Endothelial cell of umbilical vein (primary cell): ENCODE measurements at regions not wholly inside any gene's neighbourhood (a gene's known extent, or its start where the extent isn't known, plus 50 kb on each side); places are given as distances from the start of the nearest gene placed in this dataset.

ENCODE experiments used
- BruUV-seq: library from RNA; stranded (reverse); fragments of 400-500 nt; replicated peaks from 2 replicates; lab custom pipeline; 2021; lab: Mats Ljungman, UMichigan
- CTCF ChIA-PET: fragments of 300-600, 350-600 bp; sonication (Branson Sonifier 250); formaldehyde crosslinking; loops from one replicate; lab custom pipeline; 2021; ENCODE audit warnings: antibody characterized with exemption, inconsistent platforms; lab: Charles Lee
- POLR2A ChIA-PET: fragments of 300-600, 350-600 bp; sonication (Branson Sonifier 250); formaldehyde crosslinking; loops from one replicate; lab custom pipeline; 2021; ENCODE audit warnings: antibody characterized with exemption, inconsistent platforms; lab: Charles Lee
- DNase-seq: peaks from one replicate; pipeline ENCODE4 v3.0.0-alpha.2; 2011; ENCODE audit warnings: low read depth, low spot score
- FAIRE-seq: peaks from 2 replicates; lab custom pipeline; 2011; peaks lifted over from hg19 to GRCh38; lab: Jason Lieb, UNC
- H2AFZ ChIP-seq: 2 replicates; pipeline ENCODE4 v1.6.0; 2012; ENCODE audit warnings: low read depth, low read length, control low read depth, inconsistent platforms
- H3K27ac ChIP-seq: 2 replicates; pipeline ENCODE4 v1.5.1; 2011; ENCODE audit warnings: low read depth, mild to moderate bottlenecking, control low read depth, low read length, moderate library complexity; ENCODE audit not compliant: insufficient read depth
- H3K27me3 ChIP-seq, 2 experiments: 2 replicates each; pipeline versions ENCODE4 v1.6.0 to v1.6.1; 2011; ENCODE audit warnings: low read length in 2 of 2, mixed read lengths in 1 of 2; ENCODE audit not compliant: control insufficient read depth in 2 of 2, insufficient read depth in 2 of 2
- H3K36me3 ChIP-seq, 2 experiments: 2 replicates in 1 of 2; 3 replicates in 1 of 2; pipeline ENCODE4 v1.5.1; 2011; ENCODE audit warnings: low read length in 2 of 2, mild to moderate bottlenecking in 1 of 2, moderate library complexity in 1 of 2; ENCODE audit not compliant: control insufficient read depth in 2 of 2, insufficient read depth in 2 of 2; ENCODE audit errors: extremely low read depth in 1 of 2
- H3K4me1 ChIP-seq: 3 replicates; pipeline ENCODE4 v1.5.1; 2011; ENCODE audit warnings: mild to moderate bottlenecking, low read length; ENCODE audit not compliant: control insufficient read depth, insufficient read depth; ENCODE audit errors: extremely low read depth
- H3K4me2 ChIP-seq: 2 replicates; pipeline ENCODE4 v1.6.1; 2011; ENCODE audit warnings: low read length, control low read depth, mixed read lengths; ENCODE audit not compliant: insufficient read depth
- H3K4me3 ChIP-seq, 3 experiments: fragments of 200-600 bp in 1 of 3; sonication (generic), shearing (Covaris generic) in 1 of 3; replicated peaks in 1 of 3; 2 replicates each; pipeline ENCODE4 v1.5.1; 2011 to 2016; ENCODE audit warnings: control low read depth in 3 of 3, low read length in 3 of 3, mild to moderate bottlenecking in 2 of 3, inconsistent platforms in 1 of 3, low read depth in 1 of 3, moderate library complexity in 1 of 3; ENCODE audit not compliant: insufficient read depth in 1 of 3
- H3K79me2 ChIP-seq: 2 replicates; pipeline ENCODE4 v1.6.0; 2012; ENCODE audit warnings: low read length, inconsistent platforms; ENCODE audit not compliant: control insufficient read depth, insufficient read depth
- H3K9ac ChIP-seq: replicated peaks from 2 replicates; pipeline ENCODE3; 2011; ENCODE audit warnings: low read length, control low read depth; ENCODE audit not compliant: insufficient read depth; ENCODE audit errors: extremely low read depth
- H3K9me1 ChIP-seq: replicated peaks from 3 replicates; pipeline ENCODE4 v1.6.0; 2011; ENCODE audit warnings: mild to moderate bottlenecking, low read length; ENCODE audit not compliant: control insufficient read depth, insufficient read depth; ENCODE audit errors: extremely low read depth
- H3K9me3 ChIP-seq: replicated peaks from 2 replicates; pipeline ENCODE4 v1.5.1; 2012; ENCODE audit warnings: low read length, inconsistent platforms; ENCODE audit not compliant: control insufficient read depth, insufficient read depth
- H4K20me1 ChIP-seq: replicated peaks from 2 replicates; pipeline ENCODE3; 2011; ENCODE audit warnings: mild to moderate bottlenecking, low read length; ENCODE audit not compliant: control insufficient read depth, insufficient read depth; ENCODE audit errors: extremely low read depth
- EZH2 ChIP-seq: IDR thresholded peaks from 2 replicates; pipeline ENCODE4 v1.6.1; 2012; ENCODE audit warnings: borderline replicate concordance, low read depth, mild to moderate bottlenecking, moderate library complexity, low read length, inconsistent platforms; ENCODE audit not compliant: severe bottlenecking
- FOS ChIP-seq: IDR thresholded peaks from 2 replicates; pipeline ENCODE4 v1.6.1; 2011; ENCODE audit warnings: mild to moderate bottlenecking, low read length, moderate library complexity, borderline replicate concordance; ENCODE audit not compliant: insufficient read depth
- GATA2 ChIP-seq: IDR thresholded peaks from 2 replicates; pipeline ENCODE4 v1.7.0; 2011; ENCODE audit warnings: low read depth, mild to moderate bottlenecking, moderate library complexity, mixed read lengths, low read length; ENCODE audit not compliant: insufficient read length, insufficient read depth
- JUN ChIP-seq: IDR thresholded peaks from 2 replicates; pipeline ENCODE4 v1.6.1; 2011; ENCODE audit warnings: borderline replicate concordance, low read depth; ENCODE audit not compliant: insufficient read length, insufficient read depth
- MYC ChIP-seq: IDR thresholded peaks from one replicate; pipeline ENCODE4 v1.6.1; 2011; ENCODE audit warnings: mild to moderate bottlenecking, low read depth, low read length
- POLR2A ChIP-seq: IDR thresholded peaks from 2 replicates; pipeline ENCODE4 v1.6.1; 2012; ENCODE audit warnings: low read depth, mild to moderate bottlenecking, control low read depth, low read length
- POLR2AphosphoS5 ChIP-seq: IDR thresholded peaks from 2 replicates; pipeline ENCODE4 v1.6.1; 2012; ENCODE audit warnings: low read depth, mild to moderate bottlenecking, control low read depth, low read length, moderate library complexity; ENCODE audit not compliant: insufficient read depth
- dilution Hi-C: fragments of 300-500 bp; cut with MboI; formaldehyde crosslinking; loops from one replicate; pipeline ENCODE4 v1.15.0; 2019; ENCODE audit warnings: low sequenced_read_pairs; ENCODE audit not compliant: extremely low pct_ligation_motif_present
- intact Hi-C: fragments of 100-400 bp; cut with micrococcal nuclease; formaldehyde crosslinking; loops from one replicate; pipeline ENCODE4 v1.10.0; 2022
- TF ChIP-seq, protein P1 (sequence below), 2 donors: IDR thresholded peaks; 1 replicate in 1 of 2; 2 replicates in 1 of 2; pipeline ENCODE4 v1.5.1; 2011; ENCODE audit warnings: low read length in 2 of 2, mild to moderate bottlenecking in 2 of 2, moderate library complexity in 2 of 2, control low read depth in 1 of 2, inconsistent platforms in 1 of 2, low read depth in 1 of 2; ENCODE audit not compliant: insufficient read depth in 1 of 2; ENCODE audit errors: extremely low read depth in 1 of 2
- TF ChIP-seq, protein P2 (sequence below): IDR thresholded peaks from 2 replicates; pipeline ENCODE4 v1.6.1; 2011; ENCODE audit not compliant: insufficient read depth, insufficient read length

DNA sequence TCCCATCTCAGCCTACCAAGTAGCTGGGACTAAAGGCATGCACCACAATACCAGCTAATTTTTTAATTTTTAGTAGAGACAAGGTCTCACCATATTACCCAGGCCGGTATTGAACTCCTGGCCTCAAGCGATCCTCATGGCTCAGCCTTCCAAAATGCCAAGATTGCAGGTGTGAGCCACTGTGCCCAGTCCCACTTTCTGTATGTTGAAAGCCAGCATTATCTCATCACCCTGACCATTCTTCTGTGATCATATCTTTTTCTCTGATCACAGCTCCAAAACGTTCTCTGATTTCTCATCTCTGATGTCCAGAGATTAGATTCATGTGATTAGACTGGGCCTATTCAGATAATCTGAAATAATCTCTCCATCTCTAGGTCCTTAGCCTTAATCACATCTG lies 337.7 kb downstream of the TPBG start:
- Histone ChIP-seq H2AFZ (no peak overlapping the region), H3K9me3 (no peaks in the 10 kb centered on the region), H3K36me3 (no peaks in the 10 kb centered on the region), H3K27ac (no peak overlapping the region), H3K4me1 (no peaks in the 10 kb centered on the region), H3K4me2 (no peak overlapping the region), H3K79me2 (no peaks in the 10 kb centered on the region), H3K4me3 (no peak overlapping the region), H3K9ac (no peak overlapping the region), H4K20me1 (no peaks in the 10 kb centered on the region), H3K27me3 (no peaks in the 10 kb centered on the region), H3K9me1 (no peaks in the 10 kb centered on the region)
- ChIA-PET CTCF (no interaction called here), POLR2A (no interaction called here)
- intact Hi-C loops, result no loop called here
- no TSS peak for BruUV-seq
- TF ChIP-seq POLR2A (no peak), JUN (no peak), MYC (no peak), POLR2AphosphoS5 (no peak), EZH2 (no peak), GATA2 (no peak)
- TF ChIP-seq, protein P1, sequence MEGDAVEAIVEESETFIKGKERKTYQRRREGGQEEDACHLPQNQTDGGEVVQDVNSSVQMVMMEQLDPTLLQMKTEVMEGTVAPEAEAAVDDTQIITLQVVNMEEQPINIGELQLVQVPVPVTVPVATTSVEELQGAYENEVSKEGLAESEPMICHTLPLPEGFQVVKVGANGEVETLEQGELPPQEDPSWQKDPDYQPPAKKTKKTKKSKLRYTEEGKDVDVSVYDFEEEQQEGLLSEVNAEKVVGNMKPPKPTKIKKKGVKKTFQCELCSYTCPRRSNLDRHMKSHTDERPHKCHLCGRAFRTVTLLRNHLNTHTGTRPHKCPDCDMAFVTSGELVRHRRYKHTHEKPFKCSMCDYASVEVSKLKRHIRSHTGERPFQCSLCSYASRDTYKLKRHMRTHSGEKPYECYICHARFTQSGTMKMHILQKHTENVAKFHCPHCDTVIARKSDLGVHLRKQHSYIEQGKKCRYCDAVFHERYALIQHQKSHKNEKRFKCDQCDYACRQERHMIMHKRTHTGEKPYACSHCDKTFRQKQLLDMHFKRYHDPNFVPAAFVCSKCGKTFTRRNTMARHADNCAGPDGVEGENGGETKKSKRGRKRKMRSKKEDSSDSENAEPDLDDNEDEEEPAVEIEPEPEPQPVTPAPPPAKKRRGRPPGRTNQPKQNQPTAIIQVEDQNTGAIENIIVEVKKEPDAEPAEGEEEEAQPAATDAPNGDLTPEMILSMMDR (IDR thresholded peaks at IDR 0.05; ENCODE audit: extremely low read depth in 1 of 2, insufficient read depth in 1 of 2, low read depth in 1 of 2, low read length in 2 of 2), result no peak
- DNase-seq, result no peak
- dilution Hi-C loops, result no loop called here
- no peak for FAIRE-seq

DNA sequence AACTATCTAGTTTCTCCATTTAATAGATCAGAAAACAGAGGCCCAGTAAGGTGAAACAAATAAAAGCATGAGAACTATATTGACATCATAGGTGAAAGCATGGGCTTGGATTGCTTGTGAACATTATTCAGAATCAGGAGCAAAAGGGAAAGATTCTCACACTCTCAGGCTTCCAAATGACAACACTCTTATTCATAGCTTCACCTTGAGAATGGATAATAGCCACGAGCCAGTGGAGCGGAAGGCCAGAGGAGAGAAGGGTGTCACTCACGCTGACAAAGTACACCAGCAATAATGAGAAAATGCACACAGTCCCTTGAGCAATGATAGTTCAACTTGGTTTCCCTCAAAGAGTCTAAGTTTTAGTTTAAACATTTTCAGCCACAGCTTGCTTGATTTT lies 339.0 kb downstream of the TPBG start:
- Histone ChIP-seq H3K4me2 (no peak overlapping the region), H3K27ac (no peak overlapping the region), H3K9ac (no peak overlapping the region), H3K9me3 (no peaks in the 10 kb centered on the region), H3K4me1 (no peaks in the 10 kb centered on the region), H3K9me1 (no peaks in the 10 kb centered on the region), H2AFZ (no peak overlapping the region), H4K20me1 (no peaks in the 10 kb centered on the region), H3K36me3 (no peaks in the 10 kb centered on the region), H3K79me2 (no peaks in the 10 kb centered on the region), H3K4me3 (no peak overlapping the region), H3K27me3 (no peaks in the 10 kb centered on the region)
- CTCF ChIA-PET, result no interaction called here
- no peak for FAIRE-seq
- POLR2A ChIA-PET, result no interaction called here
- intact Hi-C loops (no loop called here), dilution Hi-C loops (no loop called here)
- no peak for DNase-seq
- TF ChIP-seq MYC, result no peak
- TF ChIP-seq FOS, result no peak
- no peak for TF ChIP-seq GATA2
- no peak for TF ChIP-seq EZH2
- TF ChIP-seq POLR2A, result no peak
- no peak for TF ChIP-seq JUN
- TF ChIP-seq, protein P2, sequence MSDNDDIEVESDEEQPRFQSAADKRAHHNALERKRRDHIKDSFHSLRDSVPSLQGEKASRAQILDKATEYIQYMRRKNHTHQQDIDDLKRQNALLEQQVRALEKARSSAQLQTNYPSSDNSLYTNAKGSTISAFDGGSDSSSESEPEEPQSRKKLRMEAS, result no peak
- no peak for TF ChIP-seq POLR2AphosphoS5
- TF ChIP-seq, protein P1 (IDR thresholded peaks at IDR 0.05; ENCODE audit: extremely low read depth in 1 of 2, insufficient read depth in 1 of 2, low read depth in 1 of 2, low read length in 2 of 2), result no peak
- BruUV-seq, result no TSS peak
